GM12873 (cell line): ENCODE measurements at regions not wholly inside any gene's neighbourhood (a gene's known extent, or its start where the extent isn't known, plus 50 kb on each side); places are given as distances from the start of the nearest gene placed in this dataset.

ENCODE experiments used
- TF ChIP-seq, protein P1 (sequence below): IDR thresholded peaks from 2 replicates; pipeline ENCODE4 v1.5.1; 2012; ENCODE audit warnings: low read depth, mild to moderate bottlenecking, moderate library complexity, low read length, control low read depth; ENCODE audit not compliant: insufficient read depth; ENCODE audit errors: missing control alignments

- TF ChIP-seq, protein P1, sequence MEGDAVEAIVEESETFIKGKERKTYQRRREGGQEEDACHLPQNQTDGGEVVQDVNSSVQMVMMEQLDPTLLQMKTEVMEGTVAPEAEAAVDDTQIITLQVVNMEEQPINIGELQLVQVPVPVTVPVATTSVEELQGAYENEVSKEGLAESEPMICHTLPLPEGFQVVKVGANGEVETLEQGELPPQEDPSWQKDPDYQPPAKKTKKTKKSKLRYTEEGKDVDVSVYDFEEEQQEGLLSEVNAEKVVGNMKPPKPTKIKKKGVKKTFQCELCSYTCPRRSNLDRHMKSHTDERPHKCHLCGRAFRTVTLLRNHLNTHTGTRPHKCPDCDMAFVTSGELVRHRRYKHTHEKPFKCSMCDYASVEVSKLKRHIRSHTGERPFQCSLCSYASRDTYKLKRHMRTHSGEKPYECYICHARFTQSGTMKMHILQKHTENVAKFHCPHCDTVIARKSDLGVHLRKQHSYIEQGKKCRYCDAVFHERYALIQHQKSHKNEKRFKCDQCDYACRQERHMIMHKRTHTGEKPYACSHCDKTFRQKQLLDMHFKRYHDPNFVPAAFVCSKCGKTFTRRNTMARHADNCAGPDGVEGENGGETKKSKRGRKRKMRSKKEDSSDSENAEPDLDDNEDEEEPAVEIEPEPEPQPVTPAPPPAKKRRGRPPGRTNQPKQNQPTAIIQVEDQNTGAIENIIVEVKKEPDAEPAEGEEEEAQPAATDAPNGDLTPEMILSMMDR, result no peak
These were observed 435.2 kb upstream of the KAZN start for GRCh38 chr1:14163246-14163645.

DNA sequence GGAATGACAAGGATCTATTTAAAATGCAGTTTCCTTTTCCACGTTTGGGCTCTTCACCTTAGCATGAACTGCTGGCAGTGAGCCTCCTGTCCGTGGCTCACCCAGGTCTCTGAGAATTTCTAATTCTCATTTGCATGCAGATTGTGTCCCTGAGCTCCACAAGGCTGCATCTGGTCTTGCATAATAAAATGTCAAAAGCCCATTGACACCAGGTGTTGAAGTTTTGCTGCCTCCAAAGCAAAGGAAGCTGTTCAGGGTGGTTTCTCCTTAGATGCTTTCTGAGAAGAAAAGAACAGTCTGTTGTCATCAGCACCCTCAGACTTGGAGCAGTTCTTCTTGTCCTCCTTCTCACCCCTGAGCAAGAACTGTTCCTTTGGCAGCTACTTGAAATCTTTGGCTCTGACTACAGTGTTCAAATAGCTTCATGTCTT lies 433.1 kb upstream of the KAZN start:
- TF ChIP-seq, protein P1, result no peak

DNA sequence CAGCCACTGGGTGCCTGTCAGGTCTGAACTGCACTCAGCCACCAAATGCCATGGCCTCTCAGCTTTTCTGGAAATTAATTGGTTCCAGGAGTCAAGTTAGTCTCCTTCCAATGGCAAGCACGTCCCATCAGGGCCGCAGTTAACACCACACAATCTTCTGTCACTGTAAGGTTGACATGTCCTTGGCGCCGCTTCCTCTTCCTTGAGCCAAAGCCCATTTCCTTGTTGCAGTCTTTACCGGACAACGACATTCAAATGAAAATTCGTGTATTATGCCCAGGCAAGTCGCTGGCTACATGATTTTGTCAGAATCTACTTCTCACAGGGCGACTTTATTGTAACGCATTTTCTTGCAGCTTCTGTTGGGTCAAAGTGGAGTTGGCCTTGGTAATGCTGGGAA lies 430.6 kb upstream of the KAZN start:
- TF ChIP-seq, protein P1, result no peak

- TF ChIP-seq, protein P1, result no peak
These were observed 430.0 kb upstream of the KAZN start for GRCh38 chr1:14168326-14169063.

GRCh38 chr1:14173598-14173997 lies 424.9 kb upstream of the KAZN start:
- TF ChIP-seq, protein P1, result no peak

DNA sequence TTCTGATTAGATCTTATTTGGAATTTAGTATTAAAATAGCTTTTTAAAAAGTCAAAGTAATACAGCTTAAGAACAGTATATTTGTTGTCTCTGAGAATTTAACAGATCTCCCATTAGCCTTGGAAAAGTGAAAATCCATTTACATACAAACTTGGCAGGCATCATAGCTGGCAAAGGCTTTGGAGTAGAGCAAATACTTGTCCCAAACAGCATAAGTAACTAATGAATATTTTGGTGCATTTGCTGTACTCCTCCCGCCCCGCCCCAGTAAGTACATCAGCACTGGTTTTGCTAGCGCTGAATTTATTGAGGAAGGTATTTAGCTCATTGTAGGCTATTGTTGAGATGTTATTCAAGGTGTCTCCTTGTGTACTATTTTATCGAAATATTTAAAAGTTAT lies 417.7 kb upstream of the KAZN start:
- TF ChIP-seq, protein P1, result no peak

DNA sequence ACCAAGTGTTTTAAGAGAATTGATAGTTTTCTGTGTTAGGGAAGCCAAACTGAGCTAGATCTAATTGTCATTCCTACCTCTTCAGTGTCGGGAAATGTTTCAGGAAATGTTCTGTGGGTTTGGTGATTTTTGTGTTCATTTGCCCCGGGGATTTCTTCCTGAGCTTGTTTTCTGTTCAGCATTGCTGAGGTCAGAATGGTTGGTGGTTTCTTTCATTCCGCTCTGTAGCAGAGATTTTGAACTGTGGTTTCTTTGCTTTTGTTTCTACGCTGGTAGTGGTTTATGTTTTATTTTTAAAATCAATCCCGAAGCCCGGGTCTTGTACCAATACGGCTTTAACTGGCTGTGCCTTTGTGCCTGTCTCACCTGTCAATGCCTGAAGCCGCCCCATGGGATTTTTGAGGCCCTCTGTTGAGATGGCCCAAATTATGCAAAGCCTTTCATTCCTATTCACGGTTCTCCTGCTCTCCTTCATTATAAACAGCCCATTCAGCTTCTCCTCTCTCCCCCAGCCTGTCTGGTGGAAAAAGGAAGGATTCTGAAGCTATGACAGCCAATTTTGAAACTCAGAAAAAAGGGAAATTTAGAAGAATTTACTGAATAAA lies 417.2 kb upstream of the KAZN start:
- TF ChIP-seq, protein P1, result no peak
